HEK293T (cell line): ENCODE measurements at regions not wholly inside any gene's neighbourhood (a gene's known extent, or its start where the extent isn't known, plus 50 kb on each side); places are given as distances from the start of the nearest gene placed in this dataset.

Experiments
- CTCF ChIA-PET: fragments of 350-600 bp; formaldehyde crosslinking; extraction: SDS; loops from one replicate; lab custom pipeline; 2021; ENCODE audit warnings: antibody characterized with exemption, inconsistent platforms; lab: Yijun Ruan, JAX
- POLR2A ChIA-PET: fragments of 350-600 bp; formaldehyde crosslinking; extraction: SDS; loops from one replicate; lab custom pipeline; 2020; ENCODE audit warnings: antibody characterized with exemption, inconsistent platforms; lab: Yijun Ruan, JAX
- DNase-seq: peaks from one replicate; pipeline ENCODE4 v3.0.0; 2012; ENCODE audit warnings: mixed read lengths; ENCODE audit errors: extremely low spot score
- ARNT ChIP-seq: fragments of 450-650 bp; IDR thresholded peaks from 2 replicates; pipeline ENCODE4 v1.6.1; 2017; ENCODE audit warnings: mild to moderate bottlenecking
- BHLHE40 ChIP-seq: fragments of 450-650 bp; IDR thresholded peaks from 2 replicates; pipeline ENCODE4 v1.6.1; 2016; ENCODE audit warnings: mild to moderate bottlenecking, moderate library complexity, borderline replicate concordance
- CTBP1 ChIP-seq: fragments of 450-650 bp; IDR thresholded peaks from 2 replicates; pipeline ENCODE4 v1.6.1; 2016; ENCODE audit warnings: borderline replicate concordance
- ELF4 ChIP-seq: fragments of 450-650 bp; IDR thresholded peaks from 2 replicates; pipeline ENCODE4 v1.6.1; 2017; ENCODE audit warnings: antibody characterized with exemption
- FOXA1 ChIP-seq: fragments of 450-650 bp; IDR thresholded peaks from 2 replicates; pipeline ENCODE4 v1.6.1; 2016; ENCODE audit warnings: mild to moderate bottlenecking
- FOXK2 ChIP-seq: fragments of 450-650 bp; IDR thresholded peaks from 2 replicates; pipeline ENCODE4 v1.6.1; 2016; ENCODE audit warnings: mild to moderate bottlenecking
- FOXM1 ChIP-seq: fragments of 450-650 bp; IDR thresholded peaks from 2 replicates; pipeline ENCODE4 v1.6.1; 2017; ENCODE audit warnings: mild to moderate bottlenecking, borderline replicate concordance
- HDGF ChIP-seq: fragments of 450-650 bp; IDR thresholded peaks from 2 replicates; pipeline ENCODE4 v1.6.1; 2017; ENCODE audit warnings: antibody characterized with exemption, borderline replicate concordance
- L3MBTL2 ChIP-seq: fragments of 450-650 bp; conservative IDR thresholded peaks from 2 replicates; pipeline ENCODE4 v1.6.1; 2016; ENCODE audit warnings: mild to moderate bottlenecking
- LEF1 ChIP-seq: fragments of 450-650 bp; IDR thresholded peaks from 2 replicates; pipeline ENCODE4 v1.6.1; 2017; ENCODE audit warnings: mild to moderate bottlenecking, borderline replicate concordance
- NFRKB ChIP-seq: fragments of 450-650 bp; IDR thresholded peaks from 2 replicates; pipeline ENCODE4 v1.6.1; 2016; ENCODE audit warnings: mild to moderate bottlenecking, moderate library complexity
- SP1 ChIP-seq: fragments of 450-650 bp; IDR thresholded peaks from 2 replicates; pipeline ENCODE4 v1.6.1; 2017
- SUZ12 ChIP-seq: fragments of 450-650 bp; IDR thresholded peaks from 2 replicates; pipeline ENCODE4 v1.6.1; 2016; ENCODE audit warnings: mild to moderate bottlenecking
- TARDBP ChIP-seq: fragments of 450-650 bp; IDR thresholded peaks from 2 replicates; pipeline ENCODE4 v1.6.1; 2016
- ZNF384 ChIP-seq: fragments of 450-650 bp; IDR thresholded peaks from 2 replicates; pipeline ENCODE4 v1.6.1; 2016
- TF ChIP-seq, protein P1 (sequence below): fragments of 450-650 bp; IDR thresholded peaks from 2 replicates; pipeline ENCODE4 v1.6.1; 2016

DNA sequence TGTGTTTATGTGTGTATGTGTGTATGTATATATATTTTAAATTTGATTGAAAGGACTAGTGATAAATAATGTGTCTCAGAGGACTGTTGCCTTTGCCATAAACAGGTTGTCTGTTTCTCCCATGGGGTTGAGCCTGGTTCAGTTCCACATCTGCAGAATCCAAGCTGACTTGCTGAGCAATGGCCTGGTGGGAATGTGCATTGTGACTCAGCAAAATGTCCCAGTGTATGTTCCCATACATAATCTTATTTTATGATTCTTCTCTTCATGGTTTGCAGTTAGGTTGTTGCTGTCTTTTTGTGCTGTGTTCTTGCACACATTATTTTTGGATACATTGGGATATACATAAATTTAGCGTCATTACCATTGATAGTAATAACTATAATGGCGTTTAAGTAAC, 115.6 kb upstream of the SLC24A3 start:
- ChIA-PET POLR2A (no interaction called here), CTCF (no interaction called here)
- TF ChIP-seq SUZ12, result no peak
- no peak for TF ChIP-seq HDGF
- TF ChIP-seq TARDBP, result no peak
- TF ChIP-seq FOXM1, result no peak
- TF ChIP-seq, protein P1, sequence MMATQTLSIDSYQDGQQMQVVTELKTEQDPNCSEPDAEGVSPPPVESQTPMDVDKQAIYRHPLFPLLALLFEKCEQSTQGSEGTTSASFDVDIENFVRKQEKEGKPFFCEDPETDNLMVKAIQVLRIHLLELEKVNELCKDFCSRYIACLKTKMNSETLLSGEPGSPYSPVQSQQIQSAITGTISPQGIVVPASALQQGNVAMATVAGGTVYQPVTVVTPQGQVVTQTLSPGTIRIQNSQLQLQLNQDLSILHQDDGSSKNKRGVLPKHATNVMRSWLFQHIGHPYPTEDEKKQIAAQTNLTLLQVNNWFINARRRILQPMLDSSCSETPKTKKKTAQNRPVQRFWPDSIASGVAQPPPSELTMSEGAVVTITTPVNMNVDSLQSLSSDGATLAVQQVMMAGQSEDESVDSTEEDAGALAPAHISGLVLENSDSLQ, result no peak
- TF ChIP-seq BHLHE40, result no peak
- TF ChIP-seq NFRKB, result no peak
- TF ChIP-seq L3MBTL2, result no peak
- no peak for TF ChIP-seq FOXA1
- DNase-seq, result no peak

- CTCF ChIA-PET, result no interaction called here
- no peak for TF ChIP-seq ARNT
- no peak for TF ChIP-seq NFRKB
- TF ChIP-seq SUZ12, result no peak
- TF ChIP-seq LEF1, result no peak
- TF ChIP-seq SP1, result no peak
- no peak for TF ChIP-seq L3MBTL2
- TF ChIP-seq FOXM1, result no peak
- no peak for TF ChIP-seq FOXA1
- no peak for TF ChIP-seq BHLHE40
- TF ChIP-seq CTBP1, result no peak
- no peak for TF ChIP-seq FOXK2
- POLR2A ChIA-PET, result no interaction called here
- no peak for DNase-seq
These were observed 114.3 kb upstream of the SLC24A3 start for GRCh38 chr20:19098117-19098516.

- DNase-seq, result no peak
- TF ChIP-seq TARDBP (no peak), LEF1 (no peak), FOXM1 (no peak)
- ChIA-PET POLR2A (no interaction called here), CTCF (no interaction called here)
These were observed 113.5 kb upstream of the SLC24A3 start for GRCh38 chr20:19098806-19099578.

DNA sequence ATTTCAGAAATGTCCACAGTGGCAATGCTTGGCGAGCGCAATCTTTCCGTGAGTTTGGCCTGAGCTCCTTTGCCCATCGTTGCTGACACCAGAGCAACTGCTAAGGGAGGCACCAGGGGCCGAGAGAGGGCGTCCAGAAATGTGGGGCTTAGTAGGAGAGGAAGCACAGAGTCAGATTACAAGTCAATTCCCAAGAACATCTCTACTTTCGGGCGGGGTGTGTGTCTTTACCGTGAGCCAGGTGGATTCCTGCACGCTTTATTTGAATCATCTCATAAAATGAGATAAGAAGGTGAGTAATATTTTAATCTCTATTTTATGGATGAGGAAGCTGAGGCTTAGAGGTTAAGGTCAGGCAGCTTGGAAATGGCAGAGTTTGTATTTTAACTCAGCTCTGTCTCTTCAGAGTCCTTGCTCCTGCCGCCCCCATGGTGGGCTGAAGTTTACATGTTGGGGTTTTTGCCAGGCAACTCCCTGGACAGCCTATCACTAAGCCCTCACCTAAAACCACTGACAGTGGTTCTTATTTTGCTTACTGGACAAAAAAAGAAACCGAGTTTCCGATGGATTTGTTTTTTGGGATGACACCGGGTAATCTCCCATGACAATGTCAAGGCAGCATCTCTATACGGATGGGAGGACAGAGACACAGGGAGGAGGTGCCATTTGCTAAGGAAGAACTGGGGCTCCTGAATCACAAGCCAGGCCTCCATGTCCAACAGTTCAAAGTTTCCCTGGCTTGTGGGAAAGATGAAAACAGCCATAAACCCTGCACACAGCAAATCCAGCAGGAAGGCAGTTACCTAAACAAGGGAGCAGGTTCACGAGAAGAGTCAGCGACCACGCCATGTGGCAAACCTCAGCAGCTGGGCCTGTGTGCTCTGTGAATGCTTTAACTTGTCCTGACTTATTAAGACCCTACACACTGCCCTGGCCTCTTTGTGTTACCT, 112.6 kb upstream of the SLC24A3 start:
- ChIA-PET CTCF (no interaction called here), POLR2A (no interaction called here)
- no peak for TF ChIP-seq SUZ12
- no peak for TF ChIP-seq ARNT
- TF ChIP-seq, protein P1, result no peak
- TF ChIP-seq L3MBTL2, result no peak
- no peak for TF ChIP-seq SP1
- no peak for TF ChIP-seq BHLHE40
- no peak for TF ChIP-seq ELF4
- no peak for TF ChIP-seq CTBP1
- TF ChIP-seq TARDBP, result no peak
- TF ChIP-seq HDGF, result no peak
- no peak for TF ChIP-seq NFRKB
- no peak for TF ChIP-seq FOXM1
- no peak for TF ChIP-seq FOXK2
- TF ChIP-seq ZNF384, result no peak
- TF ChIP-seq FOXA1, result no peak
- no peak for DNase-seq

GRCh38 chr20:19100975-19101374, 111.5 kb upstream of the SLC24A3 start:
- DNase-seq, result no peak
- TF ChIP-seq NFRKB, result no peak
- no peak for TF ChIP-seq HDGF
- no peak for TF ChIP-seq ZNF384
- TF ChIP-seq FOXK2, result no peak
- no peak for TF ChIP-seq SP1
- TF ChIP-seq FOXM1, result no peak
- TF ChIP-seq LEF1, result no peak
- no peak for TF ChIP-seq FOXA1
- no peak for TF ChIP-seq BHLHE40
- TF ChIP-seq CTBP1, result no peak
- no peak for TF ChIP-seq ARNT
- no peak for TF ChIP-seq ELF4
- TF ChIP-seq TARDBP, result no peak
- TF ChIP-seq L3MBTL2, result no peak
- no peak for TF ChIP-seq SUZ12
- POLR2A ChIA-PET, result no interaction called here
- CTCF ChIA-PET, result no interaction called here

DNA sequence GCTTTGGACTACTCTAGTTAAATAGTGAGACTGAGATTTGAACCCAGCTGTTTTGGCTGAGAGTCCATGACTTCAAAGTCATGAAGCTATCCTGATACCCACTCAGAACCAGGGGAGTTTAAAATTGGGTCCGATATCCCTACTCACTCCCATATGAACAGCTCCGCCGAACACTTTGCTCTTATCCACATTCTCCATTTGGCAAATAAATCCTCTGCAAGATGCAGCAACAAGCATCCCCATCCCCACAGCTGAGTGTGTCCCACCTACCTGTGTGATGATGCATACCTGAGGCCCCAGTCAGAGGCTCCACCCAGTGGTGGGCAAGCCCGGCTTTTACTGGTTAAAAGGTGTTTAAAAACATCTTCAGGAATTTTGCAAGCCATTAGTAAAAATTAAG, 108.3 kb upstream of the SLC24A3 start:
- no peak for TF ChIP-seq ELF4
- TF ChIP-seq SUZ12, result no peak
- no peak for TF ChIP-seq NFRKB
- TF ChIP-seq SP1, result no peak
- POLR2A ChIA-PET, result no interaction called here
- CTCF ChIA-PET, result interaction anchor here (0.7 kb wide), 1 partner anchor 1090 kb away, joined by 3 read pairs; no protein-coding TSS in a partner anchor
- DNase-seq, result no peak

- TF ChIP-seq CTBP1 (no peak), ZNF384 (no peak), FOXM1 (no peak), ARNT (no peak), TARDBP (no peak), FOXA1 (no peak), BHLHE40 (no peak)
- CTCF ChIA-PET, result no interaction called here
These were observed 104.3 kb upstream of the SLC24A3 start for GRCh38 chr20:19108155-19108554.

More at GRCh38 chr20:19108155-19108554, 104.3 kb upstream of the SLC24A3 start:
- POLR2A ChIA-PET, result no interaction called here
- no peak for DNase-seq
